Left renal cortex interstitium (tissue), 4 donors: ENCODE measurements at regions not wholly inside any gene's neighbourhood (a gene's known extent, or its start where the extent isn't known, plus 50 kb on each side); places are given as distances from the start of the nearest gene placed in this dataset.
A peak's percentile ranks its signal among the peaks of the same experiment; 100 is the strongest.

Experiments
- DNase-seq, 4 donors: peaks; one replicate each; pipeline ENCODE4 v3.0.0-alpha.2; 2013; ENCODE audit warnings: low read depth in 4 of 4, low spot score in 2 of 4, missing footprints in 1 of 4

DNA sequence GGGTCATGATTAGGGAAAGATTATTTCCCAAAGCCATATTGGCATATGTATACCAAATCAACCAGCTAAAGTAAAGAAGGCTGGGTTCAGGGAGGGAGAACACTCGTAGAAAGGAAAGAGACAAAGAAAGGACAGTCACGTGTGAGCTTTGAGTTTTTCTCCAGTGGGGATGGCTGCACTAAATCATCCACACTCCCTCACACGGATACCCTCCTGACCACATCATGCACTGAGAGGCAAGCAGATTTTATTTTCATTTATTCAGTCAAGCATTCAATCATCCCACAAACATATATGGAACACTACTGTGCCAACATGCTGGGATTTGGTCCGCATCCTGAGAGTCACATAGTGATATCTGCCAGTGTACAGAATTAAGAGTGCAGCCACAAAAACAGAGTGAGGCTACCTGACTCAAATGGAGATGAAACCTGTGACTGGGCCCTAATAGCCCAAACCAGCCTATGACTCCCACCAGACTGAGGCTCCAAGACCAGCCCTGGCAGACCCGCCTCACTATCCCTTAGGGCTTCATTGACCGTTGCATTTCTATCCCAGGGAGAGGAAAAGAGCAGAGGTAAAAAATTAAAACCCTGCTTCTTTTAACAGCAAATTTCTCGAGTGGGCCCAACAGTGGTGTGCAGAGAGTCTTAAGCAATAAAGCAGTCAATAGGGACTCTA is 155.9 kb downstream of the BARHL2 start:
- DNase-seq = no peak

DNA sequence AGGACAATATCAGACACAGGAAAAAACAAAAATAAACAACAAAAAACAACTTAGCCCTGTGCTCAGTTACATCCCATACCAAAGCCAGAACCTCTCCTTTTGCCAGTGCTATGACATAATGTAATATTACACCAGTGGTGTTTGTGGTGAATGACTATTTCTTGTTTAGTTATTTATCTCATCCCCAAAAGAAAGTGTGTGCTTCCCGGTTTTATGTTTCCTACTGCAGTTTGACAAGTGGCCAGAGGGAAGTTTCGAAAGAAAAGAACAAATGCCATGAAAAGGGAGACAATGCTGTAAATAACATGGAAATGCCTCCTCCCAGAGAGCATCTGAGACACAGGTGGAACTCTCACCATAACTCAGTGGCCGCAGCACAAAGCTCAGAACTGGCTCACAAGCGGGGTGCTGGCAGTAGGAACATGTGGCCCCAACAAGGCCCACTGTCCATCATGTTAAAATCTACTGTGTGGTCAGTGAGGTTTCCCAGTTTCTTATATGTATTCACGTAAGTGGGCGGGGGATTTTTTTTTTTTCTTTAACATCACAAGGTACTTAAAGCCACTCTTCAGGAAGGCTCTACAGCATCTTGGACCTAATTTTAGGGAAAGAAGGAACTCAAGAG is 158.2 kb downstream of the BARHL2 start:
- DNase-seq = no peak

DNA sequence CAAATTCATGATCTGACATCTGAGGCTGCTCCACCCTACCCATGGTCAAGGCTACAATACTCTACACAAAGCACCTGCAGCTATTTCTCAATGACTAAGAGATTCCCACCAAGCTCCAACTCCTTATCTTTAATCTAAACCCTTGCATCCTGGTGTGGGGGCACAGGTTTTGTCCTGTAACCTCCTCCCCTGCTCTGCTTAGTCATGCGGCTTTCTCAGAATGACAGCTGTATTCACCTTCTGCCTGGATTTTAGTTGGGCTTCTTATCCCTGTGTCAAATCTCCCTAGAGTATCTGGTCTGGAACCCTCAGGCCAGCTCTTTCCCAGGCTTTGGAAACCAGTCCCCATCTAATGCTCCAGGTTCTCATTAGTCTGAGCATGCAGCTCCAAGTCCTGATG is 159.0 kb downstream of the BARHL2 start:
- no peak for DNase-seq

DNA sequence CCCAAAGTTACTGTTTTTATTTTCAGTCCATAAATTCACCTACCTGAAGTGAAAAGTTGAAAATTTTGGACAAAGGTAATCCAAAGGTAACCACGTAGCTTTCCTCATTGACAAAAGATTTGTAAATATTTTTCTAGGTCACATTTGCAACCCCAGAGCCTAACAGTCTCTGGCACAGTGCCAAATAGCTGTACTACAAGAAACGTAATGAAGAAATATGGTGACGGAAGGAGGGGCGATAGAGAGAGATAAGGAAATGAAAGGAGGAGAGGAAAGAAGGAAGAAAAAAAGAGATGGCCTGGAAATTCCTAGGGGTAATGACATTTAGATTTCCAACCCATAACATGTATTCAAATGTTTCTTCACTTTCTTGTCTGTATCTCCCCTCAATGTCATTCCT is 159.4 kb downstream of the BARHL2 start:
- DNase-seq = no peak

DNA sequence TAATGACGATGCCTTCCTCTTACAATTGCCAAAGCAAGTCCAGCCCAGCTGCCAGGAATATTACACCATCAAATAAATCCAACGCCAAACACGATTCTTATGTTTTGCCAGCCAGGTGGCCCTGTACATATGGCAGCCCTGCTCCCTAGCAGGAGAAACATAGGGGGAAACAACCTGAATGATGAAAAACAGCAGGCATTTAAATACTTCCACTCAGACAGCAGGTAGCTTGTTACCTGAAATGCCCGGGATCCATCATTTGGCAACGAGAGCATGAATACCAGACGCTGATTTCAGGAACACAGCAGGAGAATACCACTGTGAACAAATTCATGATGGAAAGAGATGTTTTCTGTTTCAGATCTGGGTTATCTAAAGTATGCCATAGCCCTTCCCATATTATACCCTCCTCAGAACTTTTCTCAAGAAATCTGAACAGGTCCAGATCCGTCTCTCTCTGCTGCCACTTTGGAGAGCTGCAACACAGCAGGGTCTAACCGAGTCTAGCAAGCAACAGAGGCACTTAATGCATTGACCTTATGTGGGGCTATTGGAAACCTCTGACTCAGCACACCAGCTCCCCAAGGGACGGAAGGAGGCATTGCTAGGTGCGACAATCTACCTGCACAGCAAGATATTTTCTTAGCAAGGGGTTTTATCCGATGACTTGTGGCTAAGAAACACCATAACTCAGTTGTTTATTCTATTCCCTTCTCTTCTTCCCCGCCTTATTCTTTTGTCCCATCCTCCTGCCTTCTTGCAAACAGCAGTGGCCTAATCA is 166.3 kb downstream of the BARHL2 start:
- DNase-seq = no peak

DNA sequence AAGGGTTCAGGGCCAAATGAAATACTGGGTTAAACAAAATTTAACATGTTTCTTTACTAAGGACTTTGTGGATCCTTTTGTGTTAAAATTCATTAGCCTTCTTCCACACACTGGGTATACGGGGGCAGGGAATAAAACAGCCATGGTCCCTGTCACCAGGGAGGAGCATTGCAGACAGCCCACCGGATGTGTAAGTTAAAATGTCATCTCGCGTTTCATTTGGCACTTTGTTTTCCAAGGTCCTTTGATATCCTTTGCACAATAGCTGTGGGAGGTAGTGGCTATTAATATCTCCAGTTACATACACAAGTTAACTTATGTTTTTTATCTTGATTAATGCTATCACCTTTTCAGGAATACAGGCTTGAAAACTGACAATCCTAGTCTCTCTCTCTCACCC is 172.7 kb downstream of the BARHL2 start:
- DNase-seq = no peak

DNA sequence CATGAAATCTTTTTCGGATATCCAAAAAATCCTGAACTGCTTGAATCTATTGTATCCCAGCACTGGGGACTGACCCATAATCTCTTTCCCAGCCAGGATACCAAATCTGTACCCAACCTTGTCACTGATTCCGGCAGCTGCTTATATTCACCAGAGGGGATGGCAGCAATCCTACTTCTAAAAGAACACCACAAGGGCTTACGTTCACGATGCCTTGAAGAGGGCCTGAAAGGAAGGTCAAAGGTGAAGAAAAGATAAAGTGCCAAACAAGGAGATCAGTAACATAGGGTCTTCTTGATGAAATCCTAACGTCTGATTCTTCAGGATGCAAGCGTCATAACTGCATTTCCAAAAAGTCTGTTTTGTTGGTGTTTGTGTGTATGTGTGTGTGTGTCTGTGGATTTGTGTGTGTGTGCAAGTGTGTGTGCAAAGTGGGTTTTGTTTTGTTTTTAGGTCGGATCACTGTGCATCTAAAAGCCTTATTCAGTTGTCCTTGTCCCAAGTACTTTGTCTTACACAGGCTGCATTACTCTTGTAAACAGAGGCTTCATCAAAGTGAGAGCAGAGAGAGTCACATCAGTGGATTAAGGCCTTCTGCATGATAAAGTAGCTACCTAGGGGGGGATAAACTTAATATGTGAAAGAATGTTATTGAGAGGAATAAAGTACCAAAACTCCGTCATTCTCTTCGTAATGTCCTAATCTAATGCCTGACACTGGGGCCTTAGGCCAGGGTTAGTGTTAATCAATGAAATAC is 179.3 kb downstream of the BARHL2 start:
- no peak for DNase-seq

DNA sequence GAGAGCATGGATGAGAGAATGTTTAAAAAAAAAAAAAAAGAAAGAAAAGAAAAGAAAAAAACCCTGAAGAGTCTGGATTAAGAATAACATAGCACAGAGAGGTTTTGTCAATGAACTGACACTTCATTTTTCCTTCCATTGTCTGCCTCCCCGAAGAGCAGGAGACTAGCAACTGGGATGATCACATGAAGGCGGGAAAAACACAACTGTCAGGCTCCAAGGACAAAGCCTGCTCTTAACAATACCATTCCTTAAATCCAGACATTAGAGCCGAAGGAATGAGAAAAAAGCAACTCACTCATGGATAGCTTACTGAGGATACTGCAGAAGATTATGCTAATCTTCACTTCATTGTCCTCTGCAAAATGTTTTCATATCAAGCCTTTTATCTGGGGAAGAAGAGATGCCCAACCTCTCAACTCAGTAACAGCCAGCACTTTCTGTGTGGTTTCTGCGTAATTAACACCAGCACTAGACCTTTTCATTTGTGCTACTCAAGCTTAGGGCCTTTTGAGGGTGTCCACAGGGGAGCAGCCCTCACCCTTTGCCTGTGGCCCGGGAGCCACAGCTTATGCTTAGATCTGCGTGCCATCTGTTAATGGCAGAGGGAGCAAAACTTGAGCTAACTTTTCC is 182.3 kb downstream of the BARHL2 start:
- DNase-seq = no peak

DNA sequence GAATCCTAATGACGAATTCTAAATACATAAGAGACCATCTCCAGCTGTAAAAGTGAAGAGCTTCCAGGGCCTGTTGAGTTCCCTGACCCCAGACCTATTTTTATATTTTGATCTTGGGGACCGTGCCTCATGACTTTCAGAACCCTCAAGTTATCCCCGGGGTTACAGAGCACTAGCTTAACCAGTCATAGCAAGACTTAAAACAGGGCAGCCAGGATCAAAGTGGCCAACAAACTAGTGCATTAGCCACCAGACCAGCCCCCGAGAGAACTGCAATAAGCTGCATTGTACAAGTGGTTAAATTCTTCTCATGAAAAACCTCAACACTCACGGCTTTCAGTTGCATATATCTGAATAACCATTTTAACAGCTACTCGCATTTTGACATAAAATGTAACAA is 183.0 kb downstream of the BARHL2 start:
- DNase-seq = no peak

DNA sequence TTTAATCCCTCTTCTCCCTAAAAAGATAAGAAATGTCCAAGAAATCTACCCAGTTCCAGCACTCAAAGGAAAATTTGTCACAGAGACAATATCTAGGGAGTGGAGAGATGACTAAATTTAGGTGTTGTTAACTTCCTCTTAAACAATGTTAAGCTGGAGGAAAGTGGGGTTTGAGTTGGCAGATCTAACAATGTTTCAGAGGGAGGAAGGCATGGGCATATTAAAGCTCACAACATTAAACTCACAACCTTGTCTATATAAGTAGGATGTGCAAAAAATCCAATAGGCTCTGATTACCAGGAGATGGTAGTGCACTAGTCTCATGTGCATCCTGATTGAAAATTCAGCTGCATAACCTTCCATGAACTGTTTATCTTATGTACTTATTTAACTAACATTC is 190.1 kb downstream of the BARHL2 start:
- DNase-seq = no peak

DNA sequence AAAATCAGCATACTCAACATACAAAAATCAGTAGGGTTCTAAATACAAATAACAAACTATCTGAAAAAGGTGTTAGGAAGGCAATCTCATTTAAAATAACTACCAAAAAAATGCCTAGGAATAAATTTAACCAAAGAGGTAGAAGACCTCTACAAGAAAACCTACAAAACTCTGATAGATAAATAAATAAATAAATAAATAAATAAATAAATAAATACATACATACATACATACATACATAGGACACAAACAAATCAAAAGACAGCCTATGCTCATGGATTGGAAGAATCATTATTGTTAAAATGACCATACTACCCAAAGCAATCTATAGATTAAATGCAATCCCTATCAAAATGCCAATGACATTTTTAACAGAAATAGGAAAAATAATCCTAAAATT is 194.7 kb downstream of the BARHL2 start:
- DNase-seq = no peak

DNA sequence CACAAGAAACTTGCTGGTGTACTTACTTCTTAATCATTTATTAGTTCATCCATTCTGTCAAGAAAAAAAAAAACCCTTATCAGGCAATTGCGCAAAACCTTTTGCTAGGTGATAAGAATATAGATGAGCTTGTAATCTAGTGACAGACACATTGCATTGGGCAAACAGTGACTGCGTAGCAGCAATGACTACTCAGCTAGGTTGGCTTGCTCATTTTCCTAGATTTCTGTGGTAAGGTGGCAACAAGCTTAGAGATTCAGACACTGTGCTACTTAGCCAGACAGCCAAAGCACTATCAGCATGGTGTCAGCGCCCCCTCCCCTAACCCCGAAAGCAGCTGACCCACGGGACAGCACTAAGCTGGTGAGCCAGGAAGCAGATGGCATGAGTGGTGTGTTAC is 203.1 kb downstream of the BARHL2 start:
- DNase-seq = no peak

DNA sequence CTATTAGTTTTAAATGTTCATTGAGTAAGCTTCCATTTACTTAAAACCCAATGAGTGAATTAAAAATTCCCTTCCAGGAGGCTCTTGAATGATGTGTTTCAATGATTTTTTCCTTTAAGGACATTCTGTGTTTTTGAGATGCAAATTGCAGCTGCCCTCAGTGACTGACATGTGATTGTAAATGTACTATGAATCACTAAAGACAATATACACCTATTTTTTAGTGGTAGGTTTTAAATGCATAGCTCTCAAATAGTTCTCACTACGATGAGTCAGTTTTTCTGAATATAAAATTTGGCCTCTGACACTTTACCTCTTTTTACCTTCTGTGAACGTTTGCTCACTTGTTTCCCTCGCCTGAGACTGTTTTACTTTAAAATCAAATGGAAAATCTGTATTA is 204.7 kb downstream of the BARHL2 start:
- DNase-seq = no peak

DNA sequence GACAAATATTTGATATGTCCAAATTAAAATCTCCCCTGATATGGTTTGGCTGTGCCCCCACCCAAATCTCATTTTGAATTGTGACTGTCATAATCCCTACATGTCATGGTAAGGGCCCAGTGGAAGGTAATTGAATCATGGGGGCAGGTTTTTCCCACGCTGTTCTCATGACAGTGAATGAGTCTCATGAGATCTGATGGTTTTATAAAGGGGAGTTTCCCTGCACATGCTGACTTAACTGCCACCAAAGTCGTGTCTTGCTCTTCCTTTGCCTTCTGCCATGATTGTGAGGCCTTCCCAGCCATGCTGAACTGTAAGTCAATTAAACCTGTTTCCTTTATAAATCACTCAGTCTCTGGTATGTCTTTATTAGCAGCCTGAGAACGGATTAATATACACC is 207.0 kb downstream of the BARHL2 start:
- no peak for DNase-seq

DNA sequence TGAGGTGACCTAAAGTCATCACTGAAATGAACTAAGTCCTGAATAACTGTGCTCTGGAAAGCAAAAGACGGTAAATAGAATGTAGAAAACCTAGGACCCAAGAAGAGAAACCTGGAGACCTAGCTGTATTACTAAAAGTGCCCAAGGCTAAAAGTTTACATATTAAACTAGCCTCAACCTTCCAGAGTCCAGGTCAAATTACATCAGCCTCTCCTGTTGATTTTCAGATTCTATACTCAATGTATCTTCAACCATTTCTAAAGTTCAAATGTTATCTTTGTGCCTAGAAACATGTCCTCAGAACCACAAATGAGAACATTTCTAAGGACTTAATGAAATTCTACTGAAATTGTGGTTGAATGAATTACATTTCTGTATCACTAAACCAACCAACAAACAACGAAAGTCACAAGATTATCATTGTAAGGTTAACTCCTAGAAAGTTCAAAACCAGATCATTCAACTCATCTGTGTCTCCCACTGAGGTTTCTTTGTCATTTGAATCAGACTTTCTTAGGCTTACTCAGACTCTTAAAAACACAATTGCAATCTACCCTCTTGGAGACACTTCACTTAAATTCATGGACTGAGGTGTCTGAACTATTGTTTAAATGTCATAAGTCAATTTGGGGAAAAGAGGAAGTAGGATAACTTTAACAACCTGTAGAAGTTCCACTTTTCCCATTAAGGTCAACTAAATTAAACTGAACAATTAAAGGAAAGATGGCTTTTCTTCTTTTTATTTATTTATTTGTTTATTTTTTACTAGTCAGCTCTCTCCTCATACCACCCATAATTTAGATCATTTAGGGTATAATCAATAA is 207.7 kb downstream of the BARHL2 start:
- DNase-seq = no peak

DNA sequence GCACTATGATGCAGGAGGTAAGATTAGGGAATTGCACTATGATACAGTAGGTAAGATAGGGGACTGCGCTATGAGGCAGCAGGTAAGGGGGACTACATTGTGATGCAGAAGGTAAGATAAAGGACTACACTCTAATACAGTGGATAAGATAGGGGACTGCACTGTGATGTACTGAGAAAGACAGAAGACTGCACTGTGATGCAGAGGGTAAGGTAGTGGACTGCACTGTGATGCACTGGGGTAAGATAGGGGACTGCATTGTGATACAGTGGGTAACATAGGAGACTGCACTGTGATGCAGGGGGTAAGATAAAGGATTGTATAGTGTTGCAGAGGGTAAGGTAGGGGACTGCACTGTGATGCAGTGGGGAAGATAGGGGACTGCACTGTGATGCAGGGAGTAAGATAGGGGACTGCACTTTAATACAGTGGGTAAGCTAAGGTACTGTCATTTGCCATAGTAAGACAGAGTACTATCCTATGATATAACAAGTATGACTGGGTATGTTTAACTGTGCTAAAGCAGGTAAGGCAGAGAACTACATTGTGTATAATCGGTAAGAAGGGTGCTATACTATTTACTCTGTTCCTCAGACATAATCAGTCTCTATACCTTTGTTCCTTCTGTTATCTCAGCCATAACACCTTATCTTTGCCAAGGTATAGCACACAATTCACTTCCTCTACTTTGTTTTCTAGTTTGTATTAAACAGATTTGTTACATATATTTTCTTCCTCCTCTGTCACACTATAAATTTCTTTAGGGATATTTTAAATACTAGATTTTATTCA is 208.5 kb downstream of the BARHL2 start:
- DNase-seq = no peak

DNA sequence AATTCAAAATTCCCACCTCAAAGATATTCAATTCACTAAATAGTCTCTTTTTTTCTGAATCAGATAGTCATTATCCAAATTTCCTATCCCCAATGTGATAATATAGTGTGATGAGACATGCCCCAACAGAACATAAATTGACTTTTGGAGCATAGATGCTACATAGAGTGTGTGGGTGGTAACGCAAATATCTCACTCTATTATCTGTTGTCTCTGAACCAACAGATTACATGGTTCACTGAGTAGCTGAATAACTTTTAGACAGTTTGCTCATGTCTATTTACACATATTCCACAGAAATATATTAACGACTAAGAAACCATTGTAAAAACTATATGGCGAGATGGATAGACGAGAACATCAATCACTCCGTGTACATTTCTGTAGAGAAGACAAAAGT is 209.9 kb downstream of the BARHL2 start:
- no peak for DNase-seq

DNA sequence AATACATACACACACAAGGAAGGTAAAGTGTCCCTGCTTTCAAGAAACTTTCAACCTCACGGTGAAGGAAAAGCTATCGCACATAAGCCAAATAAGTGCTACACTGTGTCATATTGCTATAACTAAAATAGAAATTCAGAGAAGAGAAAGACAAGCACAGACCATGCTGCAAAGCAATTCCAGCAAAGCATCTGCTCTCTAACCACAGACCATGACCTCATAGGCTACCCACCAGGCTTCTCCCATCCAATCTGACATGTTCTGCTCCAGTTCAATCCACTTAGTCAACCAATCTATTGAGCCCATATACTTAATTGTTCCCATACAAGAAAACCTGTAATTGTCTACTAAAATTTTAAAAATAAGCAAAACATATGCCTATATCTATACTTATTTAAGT is 211.3 kb downstream of the BARHL2 start:
- DNase-seq = no peak

DNA sequence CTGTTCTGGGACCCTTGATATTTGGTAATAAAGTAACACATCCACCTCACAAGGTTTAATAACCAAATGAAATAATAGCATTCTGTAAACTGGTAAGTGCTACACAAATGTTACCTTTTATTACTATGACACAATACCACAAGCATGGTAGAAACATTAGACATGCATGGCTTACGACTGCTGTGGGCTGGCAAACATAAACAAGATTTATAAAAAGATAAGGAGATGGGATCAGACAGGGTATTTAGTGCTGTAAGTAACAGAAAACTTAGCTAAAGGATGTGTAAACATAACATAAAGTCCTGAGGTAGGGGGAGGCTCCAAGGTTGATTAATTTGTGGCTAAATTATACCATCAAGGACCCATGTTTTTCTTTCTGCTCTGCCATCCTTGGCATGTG is 212.6 kb downstream of the BARHL2 start:
- peak in 1 of 4 donors; percentile 2 for DNase-seq
